DOHH2 (cell line): ENCODE measurements at regions not wholly inside any gene's neighbourhood (a gene's known extent, or its start where the extent isn't known, plus 50 kb on each side); places are given as distances from the start of the nearest gene placed in this dataset.

Experiments
- CTCF ChIP-seq: fragments of 200-600 bp; sonication (generic); IDR thresholded peaks from one replicate; pipeline ENCODE4 v1.5.1; 2014; ENCODE audit warnings: antibody characterized with exemption, mild to moderate bottlenecking, low read depth, low read length; ENCODE audit not compliant: poor library complexity, severe bottlenecking
- EZH2phosphoT487 ChIP-seq: fragments of 200-600 bp; sonication (generic); IDR thresholded peaks from 2 replicates; pipeline ENCODE4 v1.6.1; 2017; ENCODE audit warnings: borderline replicate concordance, mild to moderate bottlenecking, antibody characterized with exemption, low read length, moderate library complexity, mixed read lengths

- no peak for TF ChIP-seq CTCF
- no peak for TF ChIP-seq EZH2phosphoT487
Observed at GRCh38 chr11:95655536-95655935, 134.0 kb downstream of the FAM76B start.
